OCI-LY7 (cell line): ENCODE measurements at regions not wholly inside any gene's neighbourhood (a gene's known extent, or its start where the extent isn't known, plus 50 kb on each side); places are given as distances from the start of the nearest gene placed in this dataset.

Source experiments
- BruUV-seq: library from RNA; stranded (reverse); fragments of 400-500 nt; replicated peaks from 2 replicates; lab custom pipeline; 2021; lab: Mats Ljungman, UMichigan
- CTCF ChIA-PET: fragments of 300-600 bp; sonication (Branson Sonifier 250); formaldehyde crosslinking; loops from one replicate; lab custom pipeline; 2022; ENCODE audit warnings: antibody characterized with exemption; ENCODE audit not compliant: unreplicated experiment; lab: Charles Lee
- POLR2A ChIA-PET: fragments of 300-600 bp; sonication (Branson Sonifier 250); formaldehyde crosslinking; loops from one replicate; lab custom pipeline; 2022; ENCODE audit warnings: antibody characterized with exemption; lab: Charles Lee
- DNase-seq: peaks from one replicate; pipeline ENCODE4 v3.0.0-alpha.2; 2015; ENCODE audit warnings: low spot score
- H2AFZ ChIP-seq: fragments of 200-600 bp; sonication (generic), shearing (Covaris generic); 2 replicates; pipeline ENCODE4 v1.6.1; 2014; ENCODE audit warnings: mild to moderate bottlenecking, antibody characterized with exemption, low read length, moderate library complexity
- H3K27ac ChIP-seq: fragments of 200-600 bp; sonication (generic); 2 replicates; pipeline ENCODE4 v1.5.1; 2014; ENCODE audit warnings: mixed run types, low read depth, mild to moderate bottlenecking, moderate library complexity, low read length, inconsistent platforms; ENCODE audit not compliant: poor library complexity, severe bottlenecking
- H3K36me3 ChIP-seq: fragments of 200-600 bp; sonication (generic); 2 replicates; pipeline ENCODE4 v1.6.1; 2014; ENCODE audit warnings: mild to moderate bottlenecking, antibody characterized with exemption, low read length, moderate library complexity, mixed read lengths; ENCODE audit not compliant: insufficient read depth
- H3K4me1 ChIP-seq: fragments of 200-600 bp; sonication (generic); 2 replicates; pipeline ENCODE4 v1.5.1; 2014; ENCODE audit warnings: mild to moderate bottlenecking, low read length; ENCODE audit not compliant: insufficient read depth, poor library complexity, severe bottlenecking
- H3K4me2 ChIP-seq: fragments of 200-600 bp; sonication (generic); 2 replicates; pipeline ENCODE4 v1.6.1; 2014; ENCODE audit warnings: mild to moderate bottlenecking, low read length
- H3K4me3 ChIP-seq: fragments of 200-600 bp; sonication (generic); 2 replicates; pipeline ENCODE4 v1.5.1; 2014; ENCODE audit warnings: mild to moderate bottlenecking, low read depth, low read length; ENCODE audit not compliant: poor library complexity, severe bottlenecking
- H3K79me2 ChIP-seq: fragments of 200-600 bp; sonication (generic); 2 replicates; pipeline ENCODE4 v1.6.1; 2016; ENCODE audit warnings: low read depth, mild to moderate bottlenecking, low read length, moderate library complexity, mixed read lengths; ENCODE audit not compliant: insufficient read depth
- H3K9me2 ChIP-seq: fragments of 200-600 bp; sonication (generic); 2 replicates; pipeline ENCODE4 v1.6.1; 2016; ENCODE audit warnings: mild to moderate bottlenecking, low read length, mixed read lengths; ENCODE audit not compliant: insufficient read depth
- H3K9me3 ChIP-seq: fragments of 200-600 bp; sonication (generic); 2 replicates; pipeline ENCODE4 v1.6.1; 2014; ENCODE audit warnings: mild to moderate bottlenecking, mixed run types, low read length, mixed read lengths
- H4K20me1 ChIP-seq: fragments of 200-600 bp; sonication (generic); 2 replicates; pipeline ENCODE4 v1.6.1; 2014; ENCODE audit warnings: mild to moderate bottlenecking, antibody characterized with exemption, low read length, moderate library complexity, mixed read lengths; ENCODE audit not compliant: insufficient read depth
- EZH2phosphoT487 ChIP-seq: fragments of 200-600 bp; sonication (generic); IDR thresholded peaks from 2 replicates; pipeline ENCODE4 v1.6.1; 2018; ENCODE audit warnings: low read depth, borderline replicate concordance, mild to moderate bottlenecking, mixed run types, antibody characterized with exemption, low read length, moderate library complexity, mixed read lengths
- intact Hi-C: fragments of 100-400 bp; cut with micrococcal nuclease; formaldehyde crosslinking; loops from one replicate; pipeline ENCODE4 v1.10.0; 2022; ENCODE audit not compliant: unreplicated experiment
- TF ChIP-seq, protein P1 (sequence below): fragments of 200-600 bp; sonication (generic); conservative IDR thresholded peaks from 2 replicates; pipeline ENCODE4 v1.5.1; 2014; ENCODE audit warnings: mild to moderate bottlenecking, antibody characterized with exemption, low read length, moderate library complexity, mixed read lengths

DNA sequence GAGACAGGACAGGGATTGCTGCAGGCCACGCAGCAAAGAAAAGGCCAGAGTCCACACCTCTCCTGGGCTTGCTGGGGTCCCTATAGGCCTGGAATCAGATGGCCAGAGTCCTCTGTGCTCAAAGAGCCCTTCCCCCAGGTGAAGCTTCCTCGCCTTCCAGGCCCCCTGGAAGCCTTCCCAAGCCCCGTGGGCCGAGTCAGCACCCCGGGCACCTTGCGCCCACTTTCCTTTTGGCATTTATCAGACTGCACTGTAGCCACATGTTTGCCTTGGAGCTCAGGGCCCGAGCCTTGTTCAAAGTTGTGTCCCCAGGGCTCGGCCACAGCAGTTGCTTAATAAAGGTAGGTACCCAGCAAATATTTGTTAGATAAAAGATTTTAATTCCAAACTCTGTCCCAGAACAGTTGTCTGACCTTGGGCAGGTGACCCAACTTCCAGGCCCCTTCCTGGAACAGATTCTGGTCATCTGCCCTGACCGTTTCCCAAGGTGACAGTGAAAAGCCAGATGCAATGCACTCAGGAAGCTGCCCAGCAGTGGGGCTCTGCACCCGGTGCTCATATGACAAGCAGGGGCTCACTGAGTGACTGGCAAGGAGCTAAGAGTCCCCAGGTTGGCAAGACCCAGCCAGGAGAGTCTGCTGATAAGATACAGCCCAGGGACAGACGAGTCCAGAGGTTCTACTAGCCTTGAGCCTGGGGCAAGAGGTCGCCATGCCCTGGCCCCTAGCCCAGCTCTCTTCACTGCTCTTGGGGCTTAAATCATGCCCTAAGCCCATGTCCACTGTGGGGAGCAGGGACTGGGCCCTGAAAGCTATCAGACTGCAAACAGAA, 81.2 kb downstream of the PITPNM2 start:
- intact Hi-C loops, result no loop called here
- Histone ChIP-seq H2AFZ (no peak overlapping the region), H3K9me3 (no peaks in the 10 kb centered on the region), H3K36me3 (no peaks in the 10 kb centered on the region), H3K9me2 (no peaks in the 10 kb centered on the region), H3K4me1 (peaks cover 10% of the 10 kb centered on the region), H3K4me2 (no peak overlapping the region), H4K20me1 (no peaks in the 10 kb centered on the region), H3K4me3 (no peak overlapping the region), H3K27ac (no peak overlapping the region), H3K79me2 (no peaks in the 10 kb centered on the region)
- TF ChIP-seq EZH2phosphoT487, result no peak
- TF ChIP-seq, protein P1, sequence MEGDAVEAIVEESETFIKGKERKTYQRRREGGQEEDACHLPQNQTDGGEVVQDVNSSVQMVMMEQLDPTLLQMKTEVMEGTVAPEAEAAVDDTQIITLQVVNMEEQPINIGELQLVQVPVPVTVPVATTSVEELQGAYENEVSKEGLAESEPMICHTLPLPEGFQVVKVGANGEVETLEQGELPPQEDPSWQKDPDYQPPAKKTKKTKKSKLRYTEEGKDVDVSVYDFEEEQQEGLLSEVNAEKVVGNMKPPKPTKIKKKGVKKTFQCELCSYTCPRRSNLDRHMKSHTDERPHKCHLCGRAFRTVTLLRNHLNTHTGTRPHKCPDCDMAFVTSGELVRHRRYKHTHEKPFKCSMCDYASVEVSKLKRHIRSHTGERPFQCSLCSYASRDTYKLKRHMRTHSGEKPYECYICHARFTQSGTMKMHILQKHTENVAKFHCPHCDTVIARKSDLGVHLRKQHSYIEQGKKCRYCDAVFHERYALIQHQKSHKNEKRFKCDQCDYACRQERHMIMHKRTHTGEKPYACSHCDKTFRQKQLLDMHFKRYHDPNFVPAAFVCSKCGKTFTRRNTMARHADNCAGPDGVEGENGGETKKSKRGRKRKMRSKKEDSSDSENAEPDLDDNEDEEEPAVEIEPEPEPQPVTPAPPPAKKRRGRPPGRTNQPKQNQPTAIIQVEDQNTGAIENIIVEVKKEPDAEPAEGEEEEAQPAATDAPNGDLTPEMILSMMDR, result no peak
- no TSS peak for BruUV-seq
- ChIA-PET CTCF (interaction anchor here (1.4 to 1.6 kb wide), 2 partner anchors 10 to 14 kb away, joined by 3 to 4 read pairs; no protein-coding TSS in a partner anchor), POLR2A (no interaction called here)
- DNase-seq, result no peak

DNA sequence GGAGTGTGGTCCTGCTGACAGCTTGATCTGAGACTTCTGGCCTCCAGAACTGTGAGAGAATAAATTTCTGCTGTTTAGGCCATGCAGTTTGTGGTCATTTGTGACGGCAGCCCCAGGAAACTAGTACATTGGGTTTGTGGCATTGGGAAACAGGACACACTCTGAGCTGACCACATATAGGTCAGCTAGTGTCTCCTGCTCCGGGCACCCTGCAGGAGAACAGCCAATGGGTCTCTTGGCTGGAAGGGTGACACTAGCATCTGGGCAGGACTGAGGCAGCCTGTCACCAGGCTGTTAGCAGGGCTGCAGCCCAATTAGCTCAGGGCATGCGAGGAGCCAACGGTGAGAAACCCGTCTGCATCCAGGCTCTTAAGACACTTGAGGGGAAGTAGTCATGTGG, 83.2 kb downstream of the PITPNM2 start:
- TF ChIP-seq, protein P1, result no peak
- TF ChIP-seq EZH2phosphoT487, result no peak
- Histone ChIP-seq H3K4me1 (peaks cover 29% of the 10 kb centered on the region), H2AFZ (no peak overlapping the region), H3K79me2 (no peaks in the 10 kb centered on the region), H3K4me3 (no peak overlapping the region), H3K9me2 (no peaks in the 10 kb centered on the region), H3K9me3 (no peaks in the 10 kb centered on the region), H3K4me2 (no peak overlapping the region), H4K20me1 (no peaks in the 10 kb centered on the region), H3K36me3 (no peaks in the 10 kb centered on the region), H3K27ac (no peak overlapping the region)
- ChIA-PET POLR2A (interaction anchor here (0.6 kb wide), 1 partner anchor 1663 kb away, joined by 5 read pairs; no protein-coding TSS in a partner anchor), CTCF (no interaction called here)
- DNase-seq, result no peak
- intact Hi-C loops, result no loop called here
- BruUV-seq, result no TSS peak

DNA sequence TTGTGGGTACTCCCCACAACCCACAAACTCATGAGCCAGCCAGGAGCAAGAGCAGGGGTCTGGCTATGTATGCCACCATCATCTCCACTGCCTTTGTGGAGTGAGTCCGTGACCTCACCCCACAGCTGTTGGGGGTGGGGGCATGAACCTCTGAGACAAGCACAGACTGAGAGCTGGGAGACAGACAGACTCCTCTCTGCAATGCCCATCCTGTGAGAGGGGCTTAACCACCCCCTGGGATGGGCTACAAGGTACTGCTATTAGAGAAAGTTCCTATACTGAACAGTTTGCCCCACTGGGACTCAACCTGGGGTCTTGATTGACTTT, 84.5 kb downstream of the PITPNM2 start:
- ChIA-PET POLR2A (interaction anchor here (0.5 kb wide), 1 partner anchor 973 kb away, joined by 3 read pairs; no protein-coding TSS in a partner anchor), CTCF (no interaction called here)

More for the DNA sequence above, 84.5 kb downstream of the PITPNM2 start:
- Histone ChIP-seq H3K9me3 (no peaks in the 10 kb centered on the region), H2AFZ (no peak overlapping the region), H3K79me2 (no peaks in the 10 kb centered on the region), H3K27ac (no peak overlapping the region), H3K4me2 (no peak overlapping the region), H3K9me2 (no peaks in the 10 kb centered on the region), H3K36me3 (no peaks in the 10 kb centered on the region), H3K4me3 (no peak overlapping the region), H3K4me1 (peaks cover 42% of the 10 kb centered on the region), H4K20me1 (no peaks in the 10 kb centered on the region)
- intact Hi-C loops, result no loop called here
- TF ChIP-seq EZH2phosphoT487, result no peak
- TF ChIP-seq, protein P1, result no peak
- no peak for DNase-seq
- no TSS peak for BruUV-seq
